ENCODE measurements at regions not wholly inside any gene's neighbourhood (a gene's known extent, or its start where the extent isn't known, plus 50 kb on each side); places are given as distances from the start of the nearest gene placed in this dataset.

- DNase-seq (no peak), ATAC-seq (ENCODE audit: low read depth) (no peak)
- H3K27me3 Mint-ChIP-seq: peaks cover 19% of the 10 kb centered on the region
- intact Hi-C loops (cut with micrococcal nuclease): no loop called here
- H3K9me3 Mint-ChIP-seq: peaks cover 2% of the 10 kb centered on the region
- no peak overlapping the region for H3K27ac Mint-ChIP-seq
- no peaks in the 10 kb centered on the region for H3K4me1 Mint-ChIP-seq
- ChIA-PET CTCF (no interaction called here), POLR2A (no interaction called here)
- TF ChIP-seq CTCF (IDR thresholded peaks at IDR 0.05): no peak
- no peak overlapping the region for H3K4me3 Mint-ChIP-seq
- no peaks in the 10 kb centered on the region for H3K36me3 Mint-ChIP-seq (ENCODE audit: low read depth)
Measured at GRCh38 chr9:17906176-17906840, 327.4 kb downstream of the SH3GL2 start.

- TF ChIP-seq CTCF (IDR thresholded peaks at IDR 0.05): no peak
- ChIA-PET POLR2A (no interaction called here), CTCF (no interaction called here)
- intact Hi-C loops (cut with micrococcal nuclease): no loop called here
- H3K27ac Mint-ChIP-seq: no peak overlapping the region
- no peak overlapping the region for H3K4me3 Mint-ChIP-seq
- H3K36me3 Mint-ChIP-seq (ENCODE audit: low read depth): no peaks in the 10 kb centered on the region
- ATAC-seq (ENCODE audit: low read depth) (no peak), DNase-seq (no peak)
- H3K27me3 Mint-ChIP-seq: peaks cover 19% of the 10 kb centered on the region
- no peaks in the 10 kb centered on the region for H3K4me1 Mint-ChIP-seq
- peaks cover 2% of the 10 kb centered on the region for H3K9me3 Mint-ChIP-seq
Measured at GRCh38 chr9:17906841-17907778, 328.2 kb downstream of the SH3GL2 start.

DNA sequence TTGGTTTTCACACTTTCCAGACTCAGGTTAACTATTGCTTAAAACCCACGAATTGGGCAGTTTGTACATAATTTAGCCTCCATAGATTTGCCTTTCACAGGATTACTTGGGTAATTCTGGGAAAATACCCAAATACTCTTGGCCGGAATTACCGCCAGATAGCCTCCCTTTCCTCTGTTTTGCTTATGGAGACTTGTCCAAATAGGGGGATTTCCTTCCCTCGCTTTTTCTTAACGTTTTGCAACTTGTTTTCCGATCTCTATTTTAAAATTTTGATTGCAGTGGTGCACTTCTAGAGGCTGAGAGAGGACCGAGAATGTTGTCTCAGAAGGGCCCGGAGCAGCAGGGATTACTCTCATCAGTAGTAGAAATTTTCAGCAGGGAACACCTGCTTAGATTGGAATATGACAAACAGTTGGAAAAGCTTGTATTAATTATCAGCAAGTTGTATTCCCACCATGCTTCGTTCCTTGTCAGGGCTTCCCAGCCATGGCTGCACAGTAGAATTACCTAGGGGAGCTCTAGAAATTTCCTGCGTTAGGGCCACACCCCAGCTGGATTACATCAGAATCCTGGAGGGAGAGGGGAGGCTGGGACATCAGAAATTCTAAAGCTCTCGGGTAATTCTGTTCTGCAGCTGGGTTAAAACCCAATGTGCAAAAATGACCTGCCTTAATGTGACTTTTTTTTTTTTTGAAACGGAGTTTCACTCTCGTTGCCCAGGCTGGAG lies 329.1 kb downstream of the SH3GL2 start:
- Mint-ChIP-seq H3K27ac (no peak overlapping the region), H3K27me3 (peaks cover 19% of the 10 kb centered on the region), H3K4me1 (no peaks in the 10 kb centered on the region), H3K9me3 (peaks cover 2% of the 10 kb centered on the region), H3K36me3 (ENCODE audit: low read depth) (no peaks in the 10 kb centered on the region), H3K4me3 (no peak overlapping the region)
- intact Hi-C loops (cut with micrococcal nuclease): no loop called here
- no peak for TF ChIP-seq CTCF (IDR thresholded peaks at IDR 0.05)
- DNase-seq: no peak
- ATAC-seq (ENCODE audit: low read depth): no peak
- ChIA-PET CTCF (no interaction called here), POLR2A (no interaction called here)

DNA sequence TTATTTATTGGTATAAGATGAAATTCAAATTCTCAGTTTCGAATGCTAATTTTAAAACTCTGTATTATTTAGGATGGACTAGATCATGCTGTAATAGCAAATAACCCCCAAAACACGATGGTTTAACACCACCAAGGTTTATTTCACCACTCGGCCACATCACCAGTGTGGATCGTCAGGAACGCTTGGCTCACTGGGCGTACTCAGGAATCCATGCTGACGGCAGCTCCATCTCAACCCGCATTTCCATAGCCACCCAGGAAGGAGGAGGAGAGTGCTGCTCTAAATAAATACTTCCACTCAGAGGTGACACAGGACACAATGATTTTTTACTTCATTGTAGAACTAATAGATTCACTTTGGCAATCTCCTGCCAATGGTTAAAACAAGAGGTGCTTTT lies 347.4 kb downstream of the SH3GL2 start:
- Mint-ChIP-seq H3K4me3 (no peak overlapping the region), H3K27me3 (no peaks in the 10 kb centered on the region), H3K36me3 (ENCODE audit: low read depth) (no peaks in the 10 kb centered on the region), H3K27ac (no peak overlapping the region), H3K4me1 (no peaks in the 10 kb centered on the region), H3K9me3 (peaks cover 6% of the 10 kb centered on the region)
- ATAC-seq (ENCODE audit: low read depth): no peak
- CTCF ChIA-PET: no interaction called here
- POLR2A ChIA-PET: no interaction called here
- intact Hi-C loops (cut with micrococcal nuclease): loop anchor here (10.0 kb wide), 1 partner anchor 59 kb away; no protein-coding TSS in a partner anchor
- DNase-seq: no peak
- no peak for TF ChIP-seq CTCF (IDR thresholded peaks at IDR 0.05)

GRCh38 chr9:17927616-17928015 lies 348.8 kb downstream of the SH3GL2 start:
- Mint-ChIP-seq H3K27ac (no peak overlapping the region), H3K4me3 (no peak overlapping the region), H3K9me3 (peaks cover 6% of the 10 kb centered on the region), H3K4me1 (no peaks in the 10 kb centered on the region), H3K36me3 (ENCODE audit: low read depth) (no peaks in the 10 kb centered on the region), H3K27me3 (no peaks in the 10 kb centered on the region)
- no peak for ATAC-seq (ENCODE audit: low read depth)
- intact Hi-C loops (cut with micrococcal nuclease): loop anchor here (10.0 kb wide), 1 partner anchor 57 kb away; no protein-coding TSS in a partner anchor
- CTCF ChIA-PET: no interaction called here
- POLR2A ChIA-PET: no interaction called here
- TF ChIP-seq CTCF (IDR thresholded peaks at IDR 0.05): no peak
- no peak for DNase-seq

All from activated B cell treated with CpG ODN at 0.5 μM for 24 hours (primary cell).